OCI-LY7 (cell line): ENCODE measurements at regions not wholly inside any gene's neighbourhood (a gene's known extent, or its start where the extent isn't known, plus 50 kb on each side); places are given as distances from the start of the nearest gene placed in this dataset.

Experiments
- EZH2phosphoT487 ChIP-seq: fragments of 200-600 bp; sonication (generic); IDR thresholded peaks from 2 replicates; pipeline ENCODE4 v1.6.1; 2018; ENCODE audit warnings: low read depth, borderline replicate concordance, mild to moderate bottlenecking, mixed run types, antibody characterized with exemption, low read length, moderate library complexity, mixed read lengths
- TF ChIP-seq, protein P1 (sequence below): fragments of 200-600 bp; sonication (generic); conservative IDR thresholded peaks from 2 replicates; pipeline ENCODE4 v1.5.1; 2014; ENCODE audit warnings: mild to moderate bottlenecking, antibody characterized with exemption, low read length, moderate library complexity, mixed read lengths

DNA sequence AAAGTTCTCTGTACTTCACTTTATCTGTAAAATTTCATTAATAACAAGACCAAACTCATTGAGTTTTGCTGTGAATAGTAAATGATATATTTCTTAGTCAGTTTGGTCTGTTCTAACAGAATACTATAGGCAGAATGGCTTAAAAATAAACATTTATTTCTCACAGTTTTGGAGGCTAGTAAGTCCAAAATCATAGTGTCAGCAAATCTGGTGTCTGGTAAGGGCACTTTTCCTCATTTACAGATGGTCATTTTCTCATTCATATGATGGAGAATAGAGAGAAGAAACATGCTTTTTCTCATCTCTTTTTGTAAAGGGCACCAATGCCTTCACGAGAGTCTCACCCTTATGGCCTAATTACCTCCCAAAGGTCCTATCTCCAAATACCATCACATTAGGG is 415.1 kb downstream of the FAM133A start:
- TF ChIP-seq, protein P1, sequence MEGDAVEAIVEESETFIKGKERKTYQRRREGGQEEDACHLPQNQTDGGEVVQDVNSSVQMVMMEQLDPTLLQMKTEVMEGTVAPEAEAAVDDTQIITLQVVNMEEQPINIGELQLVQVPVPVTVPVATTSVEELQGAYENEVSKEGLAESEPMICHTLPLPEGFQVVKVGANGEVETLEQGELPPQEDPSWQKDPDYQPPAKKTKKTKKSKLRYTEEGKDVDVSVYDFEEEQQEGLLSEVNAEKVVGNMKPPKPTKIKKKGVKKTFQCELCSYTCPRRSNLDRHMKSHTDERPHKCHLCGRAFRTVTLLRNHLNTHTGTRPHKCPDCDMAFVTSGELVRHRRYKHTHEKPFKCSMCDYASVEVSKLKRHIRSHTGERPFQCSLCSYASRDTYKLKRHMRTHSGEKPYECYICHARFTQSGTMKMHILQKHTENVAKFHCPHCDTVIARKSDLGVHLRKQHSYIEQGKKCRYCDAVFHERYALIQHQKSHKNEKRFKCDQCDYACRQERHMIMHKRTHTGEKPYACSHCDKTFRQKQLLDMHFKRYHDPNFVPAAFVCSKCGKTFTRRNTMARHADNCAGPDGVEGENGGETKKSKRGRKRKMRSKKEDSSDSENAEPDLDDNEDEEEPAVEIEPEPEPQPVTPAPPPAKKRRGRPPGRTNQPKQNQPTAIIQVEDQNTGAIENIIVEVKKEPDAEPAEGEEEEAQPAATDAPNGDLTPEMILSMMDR, result no peak
- no peak for TF ChIP-seq EZH2phosphoT487
